GM23248 (cell line): ENCODE measurements at regions not wholly inside any gene's neighbourhood (a gene's known extent, or its start where the extent isn't known, plus 50 kb on each side); places are given as distances from the start of the nearest gene placed in this dataset.

ENCODE experiments used
- EZH2 ChIP-seq: fragments of 200-600 bp; sonication (generic); IDR thresholded peaks from 2 replicates; pipeline ENCODE4 v1.6.1; 2018; ENCODE audit warnings: antibody characterized with exemption, mild to moderate bottlenecking; ENCODE audit not compliant: insufficient read depth, poor library complexity, severe bottlenecking
- EZH2phosphoT487 ChIP-seq: fragments of 200-600 bp; sonication (generic); IDR thresholded peaks from 2 replicates; pipeline ENCODE4 v1.6.1; 2018; ENCODE audit warnings: antibody characterized with exemption, moderate library complexity, mild to moderate bottlenecking, low read depth; ENCODE audit not compliant: insufficient read depth

- no peak for TF ChIP-seq EZH2
- no peak for TF ChIP-seq EZH2phosphoT487
Observed at GRCh38 chr5:68047035-68047434, 168.5 kb upstream of the PIK3R1 start.
